Naive thymus-derived CD4-positive, alpha-beta T cell (primary cell): ENCODE measurements at regions not wholly inside any gene's neighbourhood (a gene's known extent, or its start where the extent isn't known, plus 50 kb on each side); places are given as distances from the start of the nearest gene placed in this dataset.

Experiments
- ATAC-seq: fragments of 150-1000 bp; cut with Tn5 transposase; 2 replicates; pipeline ENCODE4 v1.10.0; 2021; ENCODE audit warnings: mild to moderate bottlenecking, moderate library complexity
- CTCF ChIA-PET: fragments of 350-600 bp; sonication (Branson Sonifier 250); formaldehyde crosslinking; loops from one replicate; lab custom pipeline; 2021; ENCODE audit warnings: antibody characterized with exemption; lab: Charles Lee
- POLR2A ChIA-PET: fragments of 350-600 bp; sonication (Branson Sonifier 250); formaldehyde crosslinking; loops from one replicate; lab custom pipeline; 2021; ENCODE audit warnings: antibody characterized with exemption, inconsistent platforms; lab: Charles Lee
- DNase-seq, 9 donors: peaks; one replicate each; pipeline versions ENCODE4 v3.0.0 to v3.0.0-alpha.2; 2020 to 2022; ENCODE audit warnings: mixed read lengths in 1 of 9
- H3K27ac ChIP-seq: one replicate; pipeline ENCODE4 v1.7.0; 2013; ENCODE audit warnings: mild to moderate bottlenecking, low read depth, low read length, moderate library complexity
- H3K27me3 ChIP-seq, 2 donors: one replicate each; pipeline ENCODE4 v1.7.0; 2013; ENCODE audit warnings: low read length in 2 of 2, mild to moderate bottlenecking in 2 of 2, moderate library complexity in 2 of 2; ENCODE audit not compliant: control insufficient read depth in 2 of 2, insufficient read depth in 2 of 2
- H3K36me3 ChIP-seq, 3 experiments: 1 replicate in 2 of 3; 2 replicates in 1 of 3; pipeline ENCODE4 v1.7.0; 2013; ENCODE audit warnings: low read length in 3 of 3, mild to moderate bottlenecking in 3 of 3, moderate library complexity in 1 of 3; ENCODE audit not compliant: insufficient read depth in 3 of 3, control insufficient read depth in 2 of 3
- H3K4me1 ChIP-seq, 2 donors: one replicate each; pipeline ENCODE4 v1.7.0; 2013; ENCODE audit warnings: low read length in 2 of 2, mild to moderate bottlenecking in 2 of 2, moderate library complexity in 1 of 2; ENCODE audit not compliant: control insufficient read depth in 2 of 2, insufficient read depth in 2 of 2
- H3K4me3 ChIP-seq: 2 replicates; pipeline ENCODE4 v1.7.0; 2013; ENCODE audit warnings: mild to moderate bottlenecking, low read length
- H3K9me3 ChIP-seq, 3 experiments: 1 replicate in 2 of 3; 2 replicates in 1 of 3; pipeline ENCODE4 v1.7.0; 2013; ENCODE audit warnings: low read length in 3 of 3; ENCODE audit not compliant: control insufficient read depth in 2 of 3
- H3K27ac Mint-ChIP-seq, 9 donors: one replicate each; pipeline ENCODE4 v1.8.0; 2020 to 2022; ENCODE audit warnings: mixed read lengths in 9 of 9, mild to moderate bottlenecking in 8 of 9, moderate library complexity in 5 of 9, inconsistent platforms in 2 of 9
- H3K27me3 Mint-ChIP-seq, 5 donors: one replicate each; pipeline ENCODE4 v1.8.0; 2021 to 2022; ENCODE audit warnings: mixed read lengths in 5 of 5, mild to moderate bottlenecking in 1 of 5
- H3K36me3 Mint-ChIP-seq, 5 donors: one replicate each; pipeline ENCODE4 v1.8.0; 2020 to 2022; ENCODE audit warnings: mixed read lengths in 5 of 5, mild to moderate bottlenecking in 3 of 5, inconsistent platforms in 1 of 5
- H3K4me1 Mint-ChIP-seq, 7 donors: one replicate each; pipeline ENCODE4 v1.8.0; 2020 to 2022; ENCODE audit warnings: mixed read lengths in 7 of 7, mild to moderate bottlenecking in 3 of 7, inconsistent platforms in 1 of 7
- H3K4me3 Mint-ChIP-seq, 10 donors: one replicate each; pipeline ENCODE4 v1.8.0; 2020 to 2022; ENCODE audit warnings: mild to moderate bottlenecking in 10 of 10, mixed read lengths in 10 of 10, moderate library complexity in 6 of 10, inconsistent platforms in 2 of 10
- H3K9me3 Mint-ChIP-seq, 11 donors: one replicate each; pipeline ENCODE4 v1.8.0; 2020 to 2022; ENCODE audit warnings: mixed read lengths in 11 of 11, mild to moderate bottlenecking in 4 of 11, inconsistent platforms in 1 of 11, moderate library complexity in 1 of 11
- intact Hi-C, 2 donors: fragments of 100-400 bp; cut with micrococcal nuclease; formaldehyde crosslinking; loops; one replicate each; pipeline ENCODE4 v1.15.1; 2023

- Mint-ChIP-seq H3K4me1 (no peaks in the 10 kb centered on the region), H3K36me3 (no peaks in the 10 kb centered on the region), H3K4me3 (no peak overlapping the region), H3K27me3 (peaks cover 0 to 25% (median 7%) of the 10 kb centered on the region in 5 donors), H3K27ac (no peak overlapping the region), H3K9me3 (no peaks in the 10 kb centered on the region)
- intact Hi-C loops = no loop called here
- no peaks in the 10 kb centered on the region for H3K36me3 ChIP-seq
- ChIA-PET POLR2A (no interaction called here), CTCF (no interaction called here)
- no peak for ATAC-seq
- H3K27me3 ChIP-seq = no peaks in the 10 kb centered on the region
- no peaks in the 10 kb centered on the region for H3K9me3 ChIP-seq
- no peak overlapping the region for H3K4me3 ChIP-seq
- H3K4me1 ChIP-seq = no peaks in the 10 kb centered on the region
- H3K27ac ChIP-seq = no peak overlapping the region
- DNase-seq = no peak
These were observed 118.9 kb upstream of the SLC22A23 start for GRCh38 chr6:3575701-3576100.

GRCh38 chr6:3575166-3575565 lies 118.3 kb upstream of the SLC22A23 start:
- Mint-ChIP-seq H3K36me3 (no peaks in the 10 kb centered on the region), H3K27ac (no peak overlapping the region), H3K4me1 (no peaks in the 10 kb centered on the region), H3K27me3 (peaks cover 0 to 25% (median 7%) of the 10 kb centered on the region in 5 donors), H3K9me3 (no peaks in the 10 kb centered on the region), H3K4me3 (no peak overlapping the region)
- ATAC-seq (no peak), DNase-seq (no peak)
- Histone ChIP-seq H3K4me1 (no peaks in the 10 kb centered on the region), H3K4me3 (no peak overlapping the region), H3K36me3 (no peaks in the 10 kb centered on the region), H3K9me3 (no peaks in the 10 kb centered on the region), H3K27me3 (no peaks in the 10 kb centered on the region), H3K27ac (no peak overlapping the region)
- intact Hi-C loops = no loop called here
- CTCF ChIA-PET = no interaction called here
- POLR2A ChIA-PET = no interaction called here

GRCh38 chr6:3573670-3574069 lies 116.8 kb upstream of the SLC22A23 start:
- ChIA-PET POLR2A (no interaction called here), CTCF (no interaction called here)
- Mint-ChIP-seq H3K27ac (no peak overlapping the region), H3K4me1 (no peaks in the 10 kb centered on the region), H3K4me3 (no peak overlapping the region), H3K36me3 (no peaks in the 10 kb centered on the region), H3K9me3 (no peaks in the 10 kb centered on the region), H3K27me3 (peaks cover 0 to 29% (median 7%) of the 10 kb centered on the region in 5 donors)
- H3K36me3 ChIP-seq = no peaks in the 10 kb centered on the region
- ATAC-seq (no peak), DNase-seq (no peak)
- H3K9me3 ChIP-seq = no peaks in the 10 kb centered on the region
- no peaks in the 10 kb centered on the region for H3K4me1 ChIP-seq
- H3K27ac ChIP-seq = no peak overlapping the region
- intact Hi-C loops = no loop called here
- H3K4me3 ChIP-seq = no peak overlapping the region
- H3K27me3 ChIP-seq = no peaks in the 10 kb centered on the region

GRCh38 chr6:3571836-3572235 lies 115.0 kb upstream of the SLC22A23 start:
- H3K36me3 ChIP-seq = no peaks in the 10 kb centered on the region
- CTCF ChIA-PET = no interaction called here
- no peaks in the 10 kb centered on the region for H3K4me1 Mint-ChIP-seq
- no peak for ATAC-seq
- H3K27me3 ChIP-seq = no peaks in the 10 kb centered on the region
- H3K27ac Mint-ChIP-seq = no peak overlapping the region
- H3K4me3 Mint-ChIP-seq = no peak overlapping the region
- no peaks in the 10 kb centered on the region for H3K36me3 Mint-ChIP-seq
- H3K4me3 ChIP-seq = no peak overlapping the region
- POLR2A ChIA-PET = no interaction called here
- DNase-seq = no peak
- intact Hi-C loops = no loop called here
- H3K27ac ChIP-seq = no peak overlapping the region
- H3K9me3 Mint-ChIP-seq = no peaks in the 10 kb centered on the region
- H3K9me3 ChIP-seq = no peaks in the 10 kb centered on the region
- no peaks in the 10 kb centered on the region for H3K4me1 ChIP-seq
- H3K27me3 Mint-ChIP-seq = peaks cover 0 to 28% (median 7%) of the 10 kb centered on the region in 5 donors

- no peak overlapping the region for H3K4me3 Mint-ChIP-seq
- POLR2A ChIA-PET = no interaction called here
- no peaks in the 10 kb centered on the region for H3K36me3 Mint-ChIP-seq
- Histone ChIP-seq H3K27ac (no peak overlapping the region), H3K4me1 (no peaks in the 10 kb centered on the region), H3K27me3 (no peaks in the 10 kb centered on the region), H3K36me3 (no peaks in the 10 kb centered on the region), H3K9me3 (no peaks in the 10 kb centered on the region), H3K4me3 (no peak overlapping the region)
- peaks cover 0 to 24% (median 7%) of the 10 kb centered on the region in 5 donors for H3K27me3 Mint-ChIP-seq
- H3K4me1 Mint-ChIP-seq = no peaks in the 10 kb centered on the region
- H3K27ac Mint-ChIP-seq = no peak overlapping the region
- no peaks in the 10 kb centered on the region for H3K9me3 Mint-ChIP-seq
- no peak for DNase-seq
- intact Hi-C loops = no loop called here
- CTCF ChIA-PET = no interaction called here
- no peak for ATAC-seq
These were observed 114.4 kb upstream of the SLC22A23 start for GRCh38 chr6:3571250-3571681.

- no peak overlapping the region for H3K4me3 Mint-ChIP-seq
- no peak for DNase-seq
- Histone ChIP-seq H3K4me3 (no peak overlapping the region), H3K36me3 (no peaks in the 10 kb centered on the region), H3K27ac (no peak overlapping the region), H3K9me3 (no peaks in the 10 kb centered on the region), H3K27me3 (no peaks in the 10 kb centered on the region), H3K4me1 (no peaks in the 10 kb centered on the region)
- H3K27me3 Mint-ChIP-seq = peaks cover 0 to 19% (median 7%) of the 10 kb centered on the region in 5 donors
- H3K9me3 Mint-ChIP-seq = no peaks in the 10 kb centered on the region
- no peaks in the 10 kb centered on the region for H3K4me1 Mint-ChIP-seq
- H3K27ac Mint-ChIP-seq = no peak overlapping the region
- ChIA-PET CTCF (no interaction called here), POLR2A (no interaction called here)
- no peak for ATAC-seq
- intact Hi-C loops = no loop called here
- H3K36me3 Mint-ChIP-seq = no peaks in the 10 kb centered on the region
These were observed 113.0 kb upstream of the SLC22A23 start for GRCh38 chr6:3569816-3570215.

- Mint-ChIP-seq H3K4me3 (no peak overlapping the region), H3K4me1 (peaks cover 0 to 4% (median 0%) of the 10 kb centered on the region in 7 donors), H3K9me3 (peaks cover 0 to 2% (median 0%) of the 10 kb centered on the region in 11 donors), H3K27ac (no peak overlapping the region), H3K27me3 (peaks cover 0 to 12% (median 5%) of the 10 kb centered on the region in 5 donors), H3K36me3 (no peaks in the 10 kb centered on the region)
- intact Hi-C loops = no loop called here
- Histone ChIP-seq H3K9me3 (no peaks in the 10 kb centered on the region), H3K27me3 (no peaks in the 10 kb centered on the region), H3K4me3 (no peak overlapping the region), H3K27ac (no peak overlapping the region), H3K36me3 (no peaks in the 10 kb centered on the region), H3K4me1 (no peaks in the 10 kb centered on the region)
- ATAC-seq (no peak), DNase-seq (no peak)
- POLR2A ChIA-PET = no interaction called here
- CTCF ChIA-PET = no interaction called here
These were observed 111.7 kb upstream of the SLC22A23 start for GRCh38 chr6:3568396-3569082.
